KOPT-K1 (cell line): ENCODE measurements at regions not wholly inside any gene's neighbourhood (a gene's known extent, or its start where the extent isn't known, plus 50 kb on each side); places are given as distances from the start of the nearest gene placed in this dataset.

ENCODE experiments used
- H3K27ac ChIP-seq: fragments of 200-600 bp; sonication (generic); 2 replicates; pipeline ENCODE4 v1.5.1; 2016; ENCODE audit warnings: antibody characterized with exemption, mild to moderate bottlenecking, low read depth, low read length; ENCODE audit not compliant: poor library complexity, severe bottlenecking
- H3K36me3 ChIP-seq: fragments of 200-600 bp; sonication (generic); 2 replicates; pipeline ENCODE4 v1.5.1; 2017; ENCODE audit warnings: antibody characterized with exemption, mild to moderate bottlenecking, low read length, moderate library complexity; ENCODE audit not compliant: insufficient read depth
- H3K9me3 ChIP-seq: fragments of 200-600 bp; sonication (generic); 2 replicates; pipeline ENCODE4 v1.5.1; 2017; ENCODE audit warnings: antibody characterized with exemption, low read length, mild to moderate bottlenecking; ENCODE audit not compliant: insufficient read depth, poor library complexity, severe bottlenecking

DNA sequence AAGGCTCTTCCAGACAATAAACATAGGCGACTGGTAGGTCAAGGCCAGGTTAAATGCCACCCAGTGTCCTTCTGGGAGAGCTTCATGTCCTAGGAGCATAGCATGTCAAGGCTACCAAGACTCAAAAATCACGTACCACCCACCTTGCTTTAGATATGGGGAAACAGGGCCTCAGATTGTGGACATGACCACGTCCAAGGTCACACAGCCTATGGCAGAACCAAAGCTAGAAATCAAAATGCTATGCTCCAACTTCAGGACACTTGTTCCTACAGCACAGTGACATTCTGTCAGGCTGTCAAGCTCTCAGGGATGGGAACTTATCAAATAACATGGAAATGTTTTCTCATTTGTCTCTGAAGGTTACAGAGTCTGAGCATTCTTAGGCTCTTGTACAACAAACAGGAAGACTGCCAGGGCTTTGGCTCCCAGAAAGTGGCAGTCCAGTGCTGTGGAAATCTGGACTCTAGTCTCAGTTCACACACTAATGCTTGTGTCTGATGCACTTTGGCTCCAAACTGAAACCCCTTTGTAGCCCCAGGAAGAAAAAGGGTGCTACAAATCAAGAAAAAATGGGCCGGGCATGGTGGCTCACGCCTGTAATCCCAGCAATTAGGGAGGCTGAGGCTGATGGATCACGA, 170.4 kb upstream of the LPP start:
- no peaks in the 10 kb centered on the region for H3K9me3 ChIP-seq
- no peaks in the 10 kb centered on the region for H3K36me3 ChIP-seq
- peak overlapping the region; percentile 24 for H3K27ac ChIP-seq

DNA sequence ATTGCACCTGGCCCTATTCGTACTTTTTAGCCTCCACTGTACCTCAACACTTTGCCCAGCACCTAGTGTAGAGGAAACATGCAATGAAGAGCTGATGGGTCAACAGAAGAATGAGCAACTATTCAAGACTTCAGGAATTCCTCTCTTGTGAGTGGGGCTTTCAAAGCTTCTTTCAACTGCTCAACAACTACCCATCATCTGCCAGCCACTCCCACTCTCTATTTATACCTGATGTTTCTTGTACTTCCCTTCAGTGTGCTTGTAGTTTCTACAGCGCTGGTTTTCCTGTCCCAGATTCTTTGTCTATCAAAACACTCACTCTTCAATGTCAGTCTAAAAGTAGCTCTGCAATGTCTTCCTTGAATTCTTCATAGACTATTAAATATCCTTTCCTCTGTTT, 168.3 kb upstream of the LPP start:
- no peaks in the 10 kb centered on the region for H3K9me3 ChIP-seq
- no peaks in the 10 kb centered on the region for H3K36me3 ChIP-seq
- H3K27ac ChIP-seq: peak overlapping the region; percentile 51

DNA sequence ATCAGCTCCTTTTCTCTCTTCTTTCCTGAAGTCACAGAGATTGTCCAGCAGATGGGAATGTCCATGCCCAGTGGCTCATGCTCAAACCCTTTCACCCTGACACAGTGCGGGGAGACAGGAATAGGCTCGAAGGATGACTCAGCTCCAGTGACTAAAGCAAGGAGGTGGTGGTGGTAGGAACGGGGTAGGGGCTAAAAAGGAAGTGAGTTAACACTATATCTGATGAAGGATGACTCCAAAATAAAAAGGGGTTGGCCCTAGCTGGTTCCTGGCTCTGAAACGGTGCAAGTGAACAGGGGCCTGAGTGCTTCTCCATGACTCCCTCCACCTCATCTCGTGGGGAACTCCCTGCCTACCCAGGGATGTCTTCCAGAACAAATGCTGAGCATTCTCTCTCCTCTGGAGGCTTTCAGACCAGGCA, 167.4 kb upstream of the LPP start:
- Histone ChIP-seq H3K36me3 (no peaks in the 10 kb centered on the region), H3K9me3 (no peaks in the 10 kb centered on the region), H3K27ac (peak overlapping the region; percentile 51)

DNA sequence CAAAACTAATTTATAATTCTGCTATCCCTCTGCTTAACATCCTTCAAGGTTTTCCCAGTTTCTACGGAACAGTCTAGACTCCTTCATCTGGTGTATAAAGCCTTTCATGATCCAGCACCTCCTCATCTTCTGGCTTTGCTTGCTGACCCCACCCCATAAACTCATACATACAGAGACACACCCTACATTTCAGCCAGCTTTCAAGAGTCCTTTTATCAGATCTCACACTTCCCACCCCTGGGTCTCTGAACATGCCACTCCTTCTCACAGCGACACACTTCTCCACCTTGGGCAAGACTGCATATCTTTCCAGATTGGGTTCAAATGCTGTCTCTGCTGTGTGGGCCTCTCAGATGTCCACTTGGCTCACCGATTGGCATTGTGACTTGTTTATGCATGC, 166.8 kb upstream of the LPP start:
- Histone ChIP-seq H3K27ac (peak overlapping the region; percentile 51), H3K9me3 (no peaks in the 10 kb centered on the region), H3K36me3 (no peaks in the 10 kb centered on the region)

DNA sequence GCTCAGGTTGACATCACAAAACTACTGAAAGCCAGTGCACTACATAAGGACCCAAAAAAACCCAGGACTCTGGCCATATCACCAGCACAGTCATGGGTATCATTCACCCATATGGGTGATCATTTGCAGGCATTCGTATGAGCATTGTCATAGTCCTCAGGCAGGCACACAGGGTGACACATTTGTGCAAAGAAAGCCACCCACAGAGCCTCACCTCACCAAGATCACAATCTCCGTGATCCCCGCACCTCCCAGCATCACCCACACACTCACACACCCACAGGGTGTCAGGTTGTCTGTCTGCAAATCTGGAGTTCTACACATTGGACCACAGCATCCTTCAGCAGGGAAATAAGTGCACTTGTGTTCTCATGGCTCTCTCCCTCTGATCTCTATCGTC, 166.0 kb upstream of the LPP start:
- no peaks in the 10 kb centered on the region for H3K9me3 ChIP-seq
- peak overlapping the region; percentile 51 for H3K27ac ChIP-seq
- no peaks in the 10 kb centered on the region for H3K36me3 ChIP-seq

DNA sequence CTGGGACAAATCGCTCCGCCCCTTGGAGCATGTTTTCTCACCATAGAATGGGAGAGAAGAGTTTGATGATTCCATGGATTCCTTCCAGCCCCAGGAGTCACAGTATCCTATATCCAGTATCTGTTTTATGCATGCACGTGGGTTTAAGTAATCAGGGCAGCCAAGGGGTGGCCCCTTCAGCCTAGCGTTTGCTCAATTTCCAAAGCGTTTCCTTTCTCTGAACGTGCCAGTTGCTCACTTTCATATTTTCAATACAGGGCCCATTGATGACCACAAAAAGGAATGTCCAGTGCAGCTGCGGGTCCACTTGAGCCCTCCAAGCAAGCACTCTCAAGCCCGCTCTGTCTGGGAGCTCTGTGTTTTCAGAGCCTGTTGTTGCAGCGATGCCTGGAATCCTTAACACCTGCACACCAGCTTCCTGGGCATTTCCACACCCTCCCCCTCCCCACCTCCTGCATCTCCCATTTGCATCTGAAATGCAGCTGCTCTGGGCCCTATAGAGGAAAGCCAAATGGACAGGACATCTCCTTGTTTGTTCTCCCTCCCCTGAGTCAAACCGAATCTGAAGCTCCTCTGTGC, 164.3 kb upstream of the LPP start:
- Histone ChIP-seq H3K36me3 (no peaks in the 10 kb centered on the region), H3K9me3 (no peaks in the 10 kb centered on the region), H3K27ac (peak overlapping the region; percentile 36)

DNA sequence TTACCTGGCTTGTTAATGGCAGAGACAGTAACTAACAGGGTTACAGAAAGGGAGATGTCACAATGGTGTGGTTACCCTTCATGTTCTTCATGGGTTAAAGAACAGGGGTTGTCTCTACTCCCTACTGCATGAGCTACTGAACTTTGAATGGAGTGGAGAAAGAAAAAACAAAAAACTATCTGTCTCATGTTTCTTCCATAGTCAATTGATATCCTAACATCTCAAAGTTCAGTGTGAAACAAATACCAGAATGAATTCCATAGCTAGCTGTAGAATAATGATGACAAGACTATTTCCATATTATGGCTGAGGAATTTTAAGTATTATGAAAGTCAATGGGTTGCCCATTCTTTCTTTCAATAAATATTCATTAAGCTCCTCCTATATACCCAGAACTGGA, 161.3 kb upstream of the LPP start:
- Histone ChIP-seq H3K36me3 (no peaks in the 10 kb centered on the region), H3K9me3 (no peaks in the 10 kb centered on the region), H3K27ac (no peak overlapping the region)

DNA sequence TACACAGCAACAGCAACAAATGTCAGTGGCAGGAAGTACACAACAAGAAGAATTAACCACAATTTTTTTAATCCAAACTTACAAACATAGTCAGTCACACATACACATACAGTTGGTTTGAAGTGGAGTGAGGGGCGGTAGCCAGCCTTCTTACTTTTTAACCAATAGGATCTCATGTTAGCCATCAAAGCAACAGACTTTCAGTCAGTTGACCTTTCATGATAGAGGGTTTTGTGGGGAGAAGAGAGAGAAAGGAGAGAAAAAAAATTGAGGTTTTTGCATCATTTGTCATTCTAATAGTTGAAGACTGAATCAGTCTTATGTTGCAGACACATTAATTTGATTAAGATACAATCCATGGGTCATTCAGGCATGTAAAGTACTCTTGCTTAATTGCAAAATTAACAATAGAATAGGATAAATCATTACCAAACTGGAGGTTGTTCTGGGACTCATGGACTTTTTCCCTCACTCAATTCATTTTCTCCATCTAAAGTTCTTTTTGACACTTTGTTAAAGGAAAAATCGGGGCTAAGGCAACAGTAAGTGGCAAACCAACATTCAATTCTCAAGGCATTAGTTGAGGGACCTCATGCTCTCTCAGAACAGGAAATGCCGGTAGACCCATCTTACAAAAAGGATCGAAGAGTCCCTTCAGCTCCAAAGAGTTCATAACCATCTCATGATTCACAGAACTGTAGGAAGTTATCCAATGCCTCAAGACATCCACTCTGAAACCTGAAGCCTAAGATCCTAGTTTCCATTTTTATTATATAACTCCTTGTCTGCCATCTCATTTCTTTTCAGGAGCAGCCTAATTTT, 159.5 kb upstream of the LPP start:
- Histone ChIP-seq H3K9me3 (no peaks in the 10 kb centered on the region), H3K27ac (peak overlapping the region; percentile 94), H3K36me3 (no peaks in the 10 kb centered on the region)

DNA sequence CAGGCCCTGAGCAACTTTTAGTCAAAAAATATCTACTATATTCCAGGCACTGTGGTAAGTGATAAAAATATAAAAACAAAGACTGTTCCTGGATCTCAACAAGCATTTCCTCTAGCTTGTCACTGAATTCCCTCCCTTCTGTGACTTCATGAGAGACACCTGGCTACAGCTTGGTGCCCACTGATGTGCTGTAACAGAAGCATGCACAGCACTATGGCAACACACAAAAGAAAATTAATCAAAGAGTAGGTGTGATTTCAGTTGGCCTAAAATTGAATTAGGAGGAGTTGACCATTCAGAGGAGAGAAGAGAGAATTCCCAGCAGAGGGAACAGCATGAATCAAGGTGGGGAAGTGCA, 158.9 kb upstream of the LPP start:
- H3K36me3 ChIP-seq: no peaks in the 10 kb centered on the region
- no peaks in the 10 kb centered on the region for H3K9me3 ChIP-seq
- H3K27ac ChIP-seq: peak overlapping the region; percentile 94

DNA sequence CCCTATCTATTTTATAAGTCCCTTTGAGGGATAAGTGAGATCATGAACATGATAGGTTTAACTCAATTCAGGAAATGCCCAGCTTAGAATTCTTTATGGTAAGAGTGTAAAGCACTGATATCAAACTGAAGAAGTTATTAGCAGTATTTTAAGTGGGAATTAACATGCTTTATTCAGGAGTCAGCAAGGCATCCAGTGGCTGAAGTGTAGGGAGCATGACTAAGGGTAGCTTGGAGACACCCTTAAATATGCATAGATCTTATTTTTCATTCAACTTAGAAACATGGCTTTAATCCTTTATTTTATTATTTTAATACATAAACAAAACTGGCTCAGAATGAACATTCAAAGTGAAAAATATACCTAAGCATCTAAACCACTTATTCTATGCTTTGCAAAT, 158.3 kb upstream of the LPP start:
- H3K27ac ChIP-seq: peak overlapping the region; percentile 94
- no peaks in the 10 kb centered on the region for H3K36me3 ChIP-seq
- H3K9me3 ChIP-seq: no peaks in the 10 kb centered on the region

DNA sequence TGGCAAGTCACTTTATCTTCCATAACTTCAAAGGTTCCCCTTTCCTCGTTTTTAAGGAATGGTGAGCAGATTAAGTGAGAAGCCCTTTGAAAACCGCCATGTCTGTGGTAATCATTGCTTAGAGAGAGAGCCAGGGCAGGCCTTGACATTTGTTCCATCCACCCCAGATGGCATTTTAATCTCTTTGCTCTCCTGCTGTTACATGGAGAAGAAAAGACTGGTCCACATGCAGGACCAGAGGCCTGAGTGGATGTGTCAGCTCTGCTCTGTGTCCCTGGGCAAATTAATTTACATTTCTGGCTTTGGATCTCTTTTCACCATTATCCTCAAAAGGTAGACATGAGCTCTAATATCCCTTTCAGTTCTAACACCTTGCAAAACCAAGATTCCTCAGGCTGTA, 157.3 kb upstream of the LPP start:
- H3K27ac ChIP-seq: peak overlapping the region; percentile 94
- H3K36me3 ChIP-seq: no peaks in the 10 kb centered on the region
- H3K9me3 ChIP-seq: no peaks in the 10 kb centered on the region

DNA sequence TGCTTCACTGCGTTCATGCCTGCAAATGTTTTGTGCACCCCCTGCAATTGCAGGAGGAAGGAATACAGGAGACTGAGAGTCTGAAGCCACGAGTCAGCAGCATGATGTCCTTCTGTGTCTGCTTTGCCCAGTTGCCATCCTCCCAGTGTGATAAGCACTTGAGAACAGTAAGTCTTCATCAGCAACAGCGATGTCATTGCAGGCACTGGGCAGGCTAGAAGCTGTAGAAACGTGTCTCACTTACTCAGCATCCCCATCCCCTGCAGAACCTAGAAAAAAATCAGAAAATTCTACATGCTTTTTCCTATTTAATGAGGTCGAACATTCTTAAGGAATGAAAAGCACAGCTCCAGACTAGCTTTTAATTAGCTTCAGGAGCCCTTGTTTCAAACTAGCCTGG, 156.5 kb upstream of the LPP start:
- no peaks in the 10 kb centered on the region for H3K9me3 ChIP-seq

DNA sequence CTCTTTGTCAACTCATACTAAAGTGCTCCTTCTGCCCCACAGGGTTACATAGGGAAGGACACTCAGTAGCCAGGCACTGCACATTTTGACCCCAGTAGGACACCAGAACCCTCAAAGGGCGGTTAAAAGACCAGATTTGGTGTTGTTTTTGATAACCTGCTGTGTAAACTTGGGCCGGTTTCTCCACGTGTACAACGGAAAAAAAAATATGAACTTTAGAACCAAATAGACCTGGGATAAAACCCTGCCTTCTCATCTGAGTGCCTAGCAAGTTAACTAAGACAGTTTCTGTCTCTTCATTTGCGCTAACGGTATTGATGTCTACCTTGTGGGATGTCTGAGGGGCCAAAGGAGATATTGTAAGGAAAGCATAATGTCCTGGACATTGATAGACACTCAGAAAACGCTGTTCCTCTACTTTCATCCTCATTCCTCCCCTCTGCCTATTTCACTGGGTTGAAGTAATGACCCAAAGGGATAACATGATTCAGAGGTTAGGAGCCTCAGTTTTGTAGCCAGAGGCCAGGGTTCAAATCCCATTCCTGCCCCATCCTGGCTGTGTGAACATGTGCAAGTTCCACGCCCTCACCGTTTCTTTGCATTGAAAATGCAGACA, 155.9 kb upstream of the LPP start:
- Histone ChIP-seq H3K9me3 (no peaks in the 10 kb centered on the region), H3K27ac (peak overlapping the region; percentile 94), H3K36me3 (no peaks in the 10 kb centered on the region)

More for the DNA sequence above, 156.5 kb upstream of the LPP start:
- Histone ChIP-seq H3K36me3 (no peaks in the 10 kb centered on the region), H3K27ac (peak overlapping the region; percentile 94)

DNA sequence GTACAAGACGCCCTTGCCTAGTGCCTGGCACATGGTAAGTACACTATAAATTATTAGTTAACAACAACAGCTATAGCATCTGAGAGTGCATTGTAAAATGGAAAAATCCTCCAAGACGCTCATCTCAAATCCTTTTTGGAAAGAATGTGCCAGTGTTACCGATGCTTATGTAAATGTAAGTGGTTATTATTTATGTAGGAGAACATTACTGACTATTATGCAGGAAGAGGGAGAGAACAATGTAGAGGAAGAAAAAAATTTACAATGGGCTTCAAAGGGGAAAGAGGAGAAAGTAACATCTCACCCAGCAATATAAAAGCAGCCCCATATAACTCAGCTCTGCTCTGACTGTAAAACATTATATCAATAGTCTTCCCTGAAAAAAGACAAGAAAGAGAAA, 155.3 kb upstream of the LPP start:
- Histone ChIP-seq H3K36me3 (no peaks in the 10 kb centered on the region), H3K9me3 (no peaks in the 10 kb centered on the region), H3K27ac (peak overlapping the region; percentile 94)

DNA sequence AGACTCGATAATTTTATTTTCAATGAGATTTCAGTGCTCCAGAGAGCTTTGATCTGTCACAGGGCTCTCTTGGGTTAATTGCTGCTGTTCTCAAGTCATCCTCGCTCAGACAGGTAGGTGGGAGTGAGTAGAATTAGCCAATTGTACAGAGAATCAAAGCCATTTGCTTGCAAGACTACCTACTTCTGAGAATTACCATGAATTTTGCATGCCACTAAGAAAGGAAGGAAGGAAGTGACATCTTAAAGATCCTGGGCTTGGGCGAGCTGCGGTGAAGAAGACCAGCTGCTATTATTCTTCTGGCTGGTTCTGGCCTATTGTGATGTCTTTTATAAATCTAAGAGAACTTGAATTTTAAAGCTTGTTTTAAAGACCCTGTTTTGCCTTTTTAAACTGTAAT, 154.1 kb upstream of the LPP start:
- H3K27ac ChIP-seq: peak overlapping the region; percentile 94

More for the DNA sequence above, 154.1 kb upstream of the LPP start:
- no peaks in the 10 kb centered on the region for H3K36me3 ChIP-seq
- H3K9me3 ChIP-seq: no peaks in the 10 kb centered on the region
